HG03045 (cell line): ENCODE measurements at regions not wholly inside any gene's neighbourhood (a gene's known extent, or its start where the extent isn't known, plus 50 kb on each side); places are given as distances from the start of the nearest gene placed in this dataset.
A peak's percentile ranks its signal among the peaks of the same experiment; 100 is the strongest.

Experiments used
- ATAC-seq: cut with Tn5 transposase; IDR thresholded peaks from one replicate; pipeline ENCODE4 v1.9.1; 2021; ENCODE audit warnings: mild to moderate bottlenecking, moderate library complexity; ENCODE audit not compliant: unreplicated experiment

DNA sequence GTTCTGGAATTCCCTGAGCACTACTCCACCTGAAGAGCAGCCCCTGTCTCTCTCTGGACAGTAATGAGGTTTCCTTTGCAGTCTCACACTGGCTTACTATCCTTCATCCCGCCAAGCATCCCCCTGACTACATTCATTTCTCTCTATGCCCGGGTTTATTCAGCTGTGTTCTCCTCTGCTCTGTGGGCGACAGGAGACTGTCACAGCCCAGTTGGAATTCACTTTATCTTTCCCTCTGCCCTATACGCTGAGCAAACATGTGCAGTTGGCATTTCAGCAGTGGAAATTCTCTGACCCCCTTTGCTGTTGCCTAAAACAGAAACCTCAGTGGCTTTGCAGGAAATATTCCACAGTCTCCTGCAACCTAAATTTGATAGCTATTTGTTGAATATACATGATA is 83.5 kb upstream of the MAX start:
- ATAC-seq, result no peak

- ATAC-seq, result no peak
Measured at GRCh38 chr14:65186951-65187350, 84.6 kb upstream of the MAX start.

GRCh38 chr14:65187421-65188049 is 85.2 kb upstream of the MAX start:
- no peak for ATAC-seq

DNA sequence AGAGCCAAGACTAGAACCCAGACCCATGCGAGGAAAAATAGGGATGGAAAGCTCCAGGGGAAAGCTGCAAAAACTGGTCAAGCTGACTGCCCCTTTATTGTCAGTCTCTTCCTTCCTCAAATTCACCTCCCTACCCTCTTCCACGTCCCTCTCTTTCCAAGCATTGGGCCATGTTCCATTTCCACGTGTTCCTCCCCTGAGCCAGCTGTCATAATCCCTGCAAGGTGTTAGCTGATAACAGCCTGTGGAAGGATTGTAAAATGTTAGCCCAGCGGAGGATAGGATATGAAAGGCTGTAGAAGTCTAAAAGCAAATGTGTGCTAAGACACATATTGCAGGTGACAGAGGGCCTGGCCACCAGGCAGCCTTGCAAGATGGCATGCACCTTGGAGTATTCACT is 88.0 kb upstream of the MAX start:
- ATAC-seq, result no peak

GRCh38 chr14:65191716-65192115 is 89.4 kb upstream of the MAX start:
- no peak for ATAC-seq

DNA sequence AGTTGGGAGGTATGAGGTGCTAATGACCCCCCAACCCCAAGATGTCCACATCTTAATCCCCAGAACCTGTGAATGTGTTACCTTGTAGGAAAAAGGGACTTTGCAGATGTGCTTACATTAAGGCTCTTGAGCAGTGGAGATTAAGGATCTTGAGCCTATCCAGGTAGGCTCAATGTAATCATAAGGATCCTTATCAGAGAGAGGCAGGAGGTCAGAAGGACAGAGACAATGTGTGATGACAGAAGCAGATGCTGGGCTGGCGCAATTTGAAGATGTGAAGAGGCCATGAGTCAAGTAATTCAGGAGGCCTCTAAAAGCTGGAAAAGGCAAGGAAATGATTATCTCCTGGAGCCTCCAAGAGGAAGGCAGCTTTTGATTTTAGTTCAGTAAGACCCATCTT is 90.4 kb upstream of the MAX start:
- no peak for ATAC-seq

- no peak for ATAC-seq
Measured at GRCh38 chr14:65193916-65194590, 91.7 kb upstream of the MAX start.

DNA sequence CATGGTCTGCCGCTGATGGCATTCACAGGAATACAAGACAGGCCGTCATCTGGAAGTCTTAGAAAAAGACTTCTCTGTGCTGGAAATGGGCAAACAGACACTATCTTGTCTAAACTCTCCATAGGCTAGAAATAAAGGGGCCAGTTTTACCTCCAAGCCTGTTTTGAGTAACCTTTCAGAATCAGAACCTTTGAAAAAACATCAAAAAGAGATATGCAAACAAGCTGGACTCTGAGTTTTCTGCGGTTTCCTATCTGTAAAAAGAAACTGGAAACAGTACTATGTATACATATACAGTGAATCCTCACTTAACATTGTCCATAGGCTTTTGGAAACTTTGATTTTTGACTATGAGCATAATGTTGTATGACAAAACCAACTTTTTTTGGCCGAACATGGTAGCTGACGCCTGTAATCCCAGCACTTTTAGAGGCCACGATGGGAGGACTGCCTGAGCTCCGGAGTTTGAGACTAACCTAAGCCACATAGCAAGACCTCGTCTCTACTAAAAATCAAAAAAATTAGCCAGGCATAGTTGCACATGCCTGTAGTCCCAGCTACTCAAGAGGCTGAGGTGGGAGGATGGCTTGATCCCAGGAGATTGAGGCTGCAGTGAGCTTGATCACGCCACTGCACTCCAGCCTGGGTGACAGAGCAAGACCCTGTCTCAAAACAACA is 92.9 kb upstream of the MAX start:
- peak; percentile 89 for ATAC-seq

DNA sequence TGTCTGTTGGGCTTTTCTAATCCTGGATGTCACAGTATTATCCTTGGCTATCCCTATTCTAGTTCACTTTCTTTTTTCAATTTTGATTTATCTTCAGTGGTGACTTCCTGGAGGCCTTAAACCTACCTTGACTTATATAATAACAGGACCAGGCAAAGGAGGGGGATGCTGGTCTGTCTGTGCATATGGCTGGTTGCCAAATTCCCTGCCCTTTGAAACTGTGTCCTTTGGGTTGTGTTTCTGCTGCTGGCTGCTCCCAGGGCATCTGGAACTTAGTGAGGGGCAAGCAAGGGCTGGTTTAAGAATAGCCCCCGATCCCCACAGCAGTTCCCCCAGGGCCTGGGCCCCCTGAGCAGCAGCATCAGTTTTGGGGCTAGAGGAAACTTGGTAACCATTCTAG is 96.0 kb upstream of the MAX start:
- no peak for ATAC-seq

- no peak for ATAC-seq
Measured at GRCh38 chr14:65200454-65200853, 98.1 kb upstream of the MAX start.

GRCh38 chr14:65203574-65203973 is 101.3 kb upstream of the MAX start:
- ATAC-seq, result no peak

GRCh38 chr14:65204056-65204455 is 101.7 kb upstream of the MAX start:
- no peak for ATAC-seq

DNA sequence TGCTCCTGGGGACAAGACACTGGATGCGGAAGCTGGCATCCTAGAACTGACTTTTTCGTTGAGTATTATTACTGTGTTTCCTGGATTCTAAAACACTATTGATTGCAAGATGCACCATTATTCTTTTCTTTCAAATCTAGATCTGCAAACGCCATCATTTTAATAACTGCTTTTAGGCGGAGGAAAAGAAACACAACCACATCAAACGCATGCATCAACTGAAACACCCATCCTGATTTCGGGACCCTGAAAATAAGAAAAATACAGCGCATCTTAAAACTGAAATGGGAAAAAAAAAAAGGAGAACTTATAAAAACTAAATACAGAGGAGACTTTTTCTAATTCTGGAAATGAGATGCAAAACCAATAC is 103.7 kb upstream of the MAX start:
- no peak for ATAC-seq

DNA sequence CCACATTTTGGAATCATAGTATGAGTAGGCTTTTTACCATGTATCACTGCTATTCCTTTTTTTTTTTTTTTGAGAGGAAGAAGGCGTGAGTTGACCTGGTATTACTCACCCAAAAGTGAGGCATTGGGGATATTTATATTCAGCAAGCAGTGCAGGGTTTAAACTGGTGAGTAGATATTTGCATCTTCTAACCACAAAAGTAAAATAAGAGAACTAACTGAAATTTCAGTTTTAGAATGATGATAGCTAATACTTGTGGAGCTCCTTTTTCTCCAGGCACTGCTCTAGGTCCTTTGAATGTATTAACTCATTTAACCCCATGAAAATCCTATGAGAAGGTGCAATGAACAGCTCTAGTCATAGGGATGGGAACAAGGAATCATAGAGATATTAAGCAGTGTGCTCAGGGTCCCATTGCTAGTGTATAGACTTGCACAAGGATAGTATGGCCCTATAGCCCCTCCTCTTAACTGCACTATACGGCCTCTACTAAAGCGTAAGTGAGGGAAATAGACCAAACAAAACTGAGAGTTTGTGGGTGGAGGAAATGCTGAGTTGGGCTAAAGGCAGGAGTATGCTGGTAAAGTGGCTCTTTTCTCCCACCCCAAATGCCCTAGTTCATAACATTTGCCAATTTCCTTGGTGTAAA is 104.3 kb upstream of the MAX start:
- peak; percentile 63 for ATAC-seq

DNA sequence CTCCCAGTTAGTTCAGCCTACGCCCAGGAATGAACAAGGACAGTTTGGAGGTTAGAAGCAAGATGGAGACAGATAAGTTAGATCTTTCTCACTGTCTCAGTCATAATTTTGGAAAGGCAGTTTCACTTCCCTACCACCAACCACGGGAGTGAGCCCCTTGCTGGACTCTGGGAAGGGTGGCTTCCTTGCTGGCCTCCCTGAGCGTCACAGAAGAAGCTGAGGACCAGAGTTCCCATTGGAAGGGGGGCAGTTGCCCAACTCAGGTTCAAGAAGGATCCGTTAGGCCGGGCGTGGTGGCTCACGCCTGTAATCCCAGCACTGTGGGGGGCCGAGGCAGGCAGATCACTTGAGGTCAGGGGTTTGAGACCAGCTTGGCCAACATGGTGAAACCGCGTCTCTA is 106.2 kb upstream of the MAX start:
- no peak for ATAC-seq

- ATAC-seq, result no peak
Measured at GRCh38 chr14:65210118-65210821, 108.0 kb upstream of the MAX start.

GRCh38 chr14:65210822-65211182 is 108.5 kb upstream of the MAX start:
- ATAC-seq, result no peak

- no peak for ATAC-seq
Measured at GRCh38 chr14:65211341-65211987, 109.1 kb upstream of the MAX start.

- ATAC-seq, result no peak
Measured at GRCh38 chr14:65213316-65213715, 111.0 kb upstream of the MAX start.

DNA sequence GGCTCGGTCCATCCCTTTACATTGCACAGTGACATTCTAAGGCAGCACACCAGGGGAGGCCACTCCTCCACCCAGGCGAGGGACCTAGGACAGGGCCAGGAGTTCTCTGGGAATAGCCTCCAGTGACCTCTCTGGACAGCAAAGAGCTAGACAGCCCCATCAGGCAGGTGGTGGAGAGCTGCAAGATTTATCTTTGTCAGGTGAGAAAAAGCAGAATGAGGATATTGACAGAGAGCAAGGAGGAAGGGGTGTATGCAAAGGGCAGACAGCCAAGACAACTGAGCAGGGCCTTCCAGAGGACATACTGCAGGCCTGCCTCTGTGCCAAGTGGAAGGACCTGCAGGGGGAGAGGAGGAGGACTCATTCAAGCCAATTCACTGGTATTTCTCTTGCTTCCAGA is 112.4 kb upstream of the MAX start:
- no peak for ATAC-seq

DNA sequence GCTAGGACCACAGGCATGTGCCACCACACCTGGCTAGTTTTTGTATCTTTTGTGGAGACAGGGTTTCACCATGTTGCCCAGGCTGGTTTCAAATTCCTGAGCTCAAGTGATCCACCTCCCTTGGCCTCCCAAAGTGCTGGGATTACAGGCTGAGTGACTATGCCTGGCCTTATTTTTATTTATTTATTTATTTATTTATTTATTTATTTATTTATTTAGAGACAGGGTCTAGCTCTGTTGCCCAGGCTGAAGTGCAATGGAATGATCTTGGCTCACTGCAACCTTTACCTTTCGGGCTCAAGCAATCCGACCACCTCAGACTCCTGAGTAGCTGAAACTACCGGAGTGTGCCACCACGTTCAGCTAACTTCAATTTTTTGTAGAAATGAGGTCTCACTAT is 117.0 kb upstream of the MAX start:
- ATAC-seq, result no peak
